Ishikawa (cell line): ENCODE measurements at regions not wholly inside any gene's neighbourhood (a gene's known extent, or its start where the extent isn't known, plus 50 kb on each side); places are given as distances from the start of the nearest gene placed in this dataset.

Experiments
- FOXM1 ChIP-seq: IDR thresholded peaks from 2 replicates; pipeline ENCODE4 v1.6.1; 2012; ENCODE audit warnings: low read depth, borderline replicate concordance
- MAX ChIP-seq: IDR thresholded peaks from 2 replicates; pipeline ENCODE4 v1.6.1; 2012
- RAD21 ChIP-seq: IDR thresholded peaks from 2 replicates; pipeline ENCODE4 v1.6.1; 2012; ENCODE audit warnings: low read depth
- REST ChIP-seq: IDR thresholded peaks from 2 replicates; pipeline ENCODE4 v1.6.1; 2012; ENCODE audit warnings: low read depth, mild to moderate bottlenecking
- TCF12 ChIP-seq: IDR thresholded peaks from 2 replicates; pipeline ENCODE4 v1.6.1; 2012; ENCODE audit warnings: low read depth
- YY1 ChIP-seq: IDR thresholded peaks from 2 replicates; pipeline ENCODE4 v1.6.1; 2012; ENCODE audit warnings: low read depth

GRCh38 chr9:21680590-21680989, 121.8 kb upstream of the MTAP start:
- TF ChIP-seq RAD21 = no peak
- TF ChIP-seq REST = no peak
- no peak for TF ChIP-seq TCF12
- no peak for TF ChIP-seq MAX
- TF ChIP-seq FOXM1 = no peak
- no peak for TF ChIP-seq YY1
